ENCODE measurements at regions not wholly inside any gene's neighbourhood (a gene's known extent, or its start where the extent isn't known, plus 50 kb on each side); places are given as distances from the start of the nearest gene placed in this dataset.

- FAIRE-seq (no peak), DNase-seq (ENCODE audit: low read depth) (no peak)
- peaks cover 15% of the 10 kb centered on the region for H3K4me1 Mint-ChIP-seq (ENCODE audit: low read depth, unreplicated experiment)
- no peaks in the 10 kb centered on the region for H3K36me3 ChIP-seq (ENCODE audit: insufficient read depth, low read length)
- H3K9ac ChIP-seq (ENCODE audit: low read length), result no peak overlapping the region
- H3K4me3 ChIP-seq (ENCODE audit: insufficient read depth, low read depth, low read length), result no peak overlapping the region
- peaks cover under 1% of the 10 kb centered on the region for H3K9me3 Mint-ChIP-seq (ENCODE audit: unreplicated experiment)
- no peak overlapping the region for H3K4me2 ChIP-seq (ENCODE audit: low read length)
- H4K20me1 ChIP-seq (ENCODE audit: insufficient read depth, low read length), result no peaks in the 10 kb centered on the region
- no peaks in the 10 kb centered on the region for H3K27me3 Mint-ChIP-seq (ENCODE audit: low read depth, unreplicated experiment)
- no peaks in the 10 kb centered on the region for H3K79me2 ChIP-seq (ENCODE audit: insufficient read depth, low read length)
- no peaks in the 10 kb centered on the region for H3K4me1 ChIP-seq (ENCODE audit: insufficient read depth, low read length)
- no peaks in the 10 kb centered on the region for H3K9me3 ChIP-seq (ENCODE audit: insufficient read depth, low read depth, low read length)
- no peaks in the 10 kb centered on the region for H3K27me3 ChIP-seq (ENCODE audit: insufficient read depth, low read length)
- TF ChIP-seq, protein P1, sequence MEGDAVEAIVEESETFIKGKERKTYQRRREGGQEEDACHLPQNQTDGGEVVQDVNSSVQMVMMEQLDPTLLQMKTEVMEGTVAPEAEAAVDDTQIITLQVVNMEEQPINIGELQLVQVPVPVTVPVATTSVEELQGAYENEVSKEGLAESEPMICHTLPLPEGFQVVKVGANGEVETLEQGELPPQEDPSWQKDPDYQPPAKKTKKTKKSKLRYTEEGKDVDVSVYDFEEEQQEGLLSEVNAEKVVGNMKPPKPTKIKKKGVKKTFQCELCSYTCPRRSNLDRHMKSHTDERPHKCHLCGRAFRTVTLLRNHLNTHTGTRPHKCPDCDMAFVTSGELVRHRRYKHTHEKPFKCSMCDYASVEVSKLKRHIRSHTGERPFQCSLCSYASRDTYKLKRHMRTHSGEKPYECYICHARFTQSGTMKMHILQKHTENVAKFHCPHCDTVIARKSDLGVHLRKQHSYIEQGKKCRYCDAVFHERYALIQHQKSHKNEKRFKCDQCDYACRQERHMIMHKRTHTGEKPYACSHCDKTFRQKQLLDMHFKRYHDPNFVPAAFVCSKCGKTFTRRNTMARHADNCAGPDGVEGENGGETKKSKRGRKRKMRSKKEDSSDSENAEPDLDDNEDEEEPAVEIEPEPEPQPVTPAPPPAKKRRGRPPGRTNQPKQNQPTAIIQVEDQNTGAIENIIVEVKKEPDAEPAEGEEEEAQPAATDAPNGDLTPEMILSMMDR (IDR thresholded peaks at IDR 0.05; ENCODE audit: insufficient read depth, low read depth, low read length), result no peak
- no peak for TF ChIP-seq EZH2 (IDR thresholded peaks at IDR 0.05; ENCODE audit: insufficient read depth, low read length)
- H3K36me3 Mint-ChIP-seq (ENCODE audit: low read depth, unreplicated experiment), result no peaks in the 10 kb centered on the region
- H2AFZ ChIP-seq (ENCODE audit: low read depth, low read length), result no peak overlapping the region
- no peak overlapping the region for H3K27ac ChIP-seq (ENCODE audit: low read depth, low read length)
- no peak overlapping the region for H3K27ac Mint-ChIP-seq (ENCODE audit: unreplicated experiment)
- no peak overlapping the region for H3K4me3 Mint-ChIP-seq (ENCODE audit: unreplicated experiment)
Observed at GRCh38 chr18:8979258-8979988, 123.1 kb upstream of the NDUFV2 start.

- H3K4me1 Mint-ChIP-seq (ENCODE audit: low read depth, unreplicated experiment), result peaks cover 15% of the 10 kb centered on the region
- FAIRE-seq, result no peak
- no peak overlapping the region for H3K27ac Mint-ChIP-seq (ENCODE audit: unreplicated experiment)
- no peaks in the 10 kb centered on the region for H3K4me1 ChIP-seq (ENCODE audit: insufficient read depth, low read length)
- H3K27ac ChIP-seq (ENCODE audit: low read depth, low read length), result no peak overlapping the region
- peak overlapping the region; percentile 64 for H2AFZ ChIP-seq (ENCODE audit: low read depth, low read length)
- no peak overlapping the region for H3K4me3 ChIP-seq (ENCODE audit: insufficient read depth, low read depth, low read length)
- no peak overlapping the region for H3K4me3 Mint-ChIP-seq (ENCODE audit: unreplicated experiment)
- H3K79me2 ChIP-seq (ENCODE audit: insufficient read depth, low read length), result no peaks in the 10 kb centered on the region
- no peak overlapping the region for H3K4me2 ChIP-seq (ENCODE audit: low read length)
- no peaks in the 10 kb centered on the region for H3K36me3 Mint-ChIP-seq (ENCODE audit: low read depth, unreplicated experiment)
- H3K9me3 ChIP-seq (ENCODE audit: insufficient read depth, low read depth, low read length), result no peaks in the 10 kb centered on the region
- H3K27me3 Mint-ChIP-seq (ENCODE audit: low read depth, unreplicated experiment), result no peaks in the 10 kb centered on the region
- H4K20me1 ChIP-seq (ENCODE audit: insufficient read depth, low read length), result no peaks in the 10 kb centered on the region
- TF ChIP-seq, protein P1 (IDR thresholded peaks at IDR 0.05; ENCODE audit: insufficient read depth, low read depth, low read length), result no peak
- no peak for TF ChIP-seq EZH2 (IDR thresholded peaks at IDR 0.05; ENCODE audit: insufficient read depth, low read length)
- no peaks in the 10 kb centered on the region for H3K9me3 Mint-ChIP-seq (ENCODE audit: unreplicated experiment)
- H3K9ac ChIP-seq (ENCODE audit: low read length), result no peak overlapping the region
- H3K36me3 ChIP-seq (ENCODE audit: insufficient read depth, low read length), result no peaks in the 10 kb centered on the region
- no peak for DNase-seq (ENCODE audit: low read depth)
- no peaks in the 10 kb centered on the region for H3K27me3 ChIP-seq (ENCODE audit: insufficient read depth, low read length)
Observed at GRCh38 chr18:8980496-8980895, 122.0 kb upstream of the NDUFV2 start.

GRCh38 chr18:8980918-8981317 is 121.6 kb upstream of the NDUFV2 start:
- DNase-seq (ENCODE audit: low read depth), result no peak
- no peaks in the 10 kb centered on the region for H3K4me1 ChIP-seq (ENCODE audit: insufficient read depth, low read length)
- Mint-ChIP-seq H3K36me3 (ENCODE audit: low read depth, unreplicated experiment) (no peaks in the 10 kb centered on the region), H3K4me1 (ENCODE audit: low read depth, unreplicated experiment) (peaks cover 15% of the 10 kb centered on the region), H3K27me3 (ENCODE audit: low read depth, unreplicated experiment) (no peaks in the 10 kb centered on the region), H3K27ac (ENCODE audit: unreplicated experiment) (no peak overlapping the region), H3K9me3 (ENCODE audit: unreplicated experiment) (no peaks in the 10 kb centered on the region), H3K4me3 (ENCODE audit: unreplicated experiment) (no peak overlapping the region)
- no peaks in the 10 kb centered on the region for H4K20me1 ChIP-seq (ENCODE audit: insufficient read depth, low read length)
- H3K9ac ChIP-seq (ENCODE audit: low read length), result no peak overlapping the region
- H3K27me3 ChIP-seq (ENCODE audit: insufficient read depth, low read length), result no peaks in the 10 kb centered on the region
- FAIRE-seq, result no peak
- H3K79me2 ChIP-seq (ENCODE audit: insufficient read depth, low read length), result no peaks in the 10 kb centered on the region
- H2AFZ ChIP-seq (ENCODE audit: low read depth, low read length), result peak overlapping the region; percentile 64
- no peak overlapping the region for H3K4me2 ChIP-seq (ENCODE audit: low read length)
- no peak overlapping the region for H3K4me3 ChIP-seq (ENCODE audit: insufficient read depth, low read depth, low read length)
- H3K27ac ChIP-seq (ENCODE audit: low read depth, low read length), result no peak overlapping the region
- no peaks in the 10 kb centered on the region for H3K36me3 ChIP-seq (ENCODE audit: insufficient read depth, low read length)
- TF ChIP-seq, protein P1 (IDR thresholded peaks at IDR 0.05; ENCODE audit: insufficient read depth, low read depth, low read length), result no peak
- no peak for TF ChIP-seq EZH2 (IDR thresholded peaks at IDR 0.05; ENCODE audit: insufficient read depth, low read length)
- H3K9me3 ChIP-seq (ENCODE audit: insufficient read depth, low read depth, low read length), result no peaks in the 10 kb centered on the region
